ENCODE measurements at regions not wholly inside any gene's neighbourhood (a gene's known extent, or its start where the extent isn't known, plus 50 kb on each side); places are given as distances from the start of the nearest gene placed in this dataset.

GRCh38 chr14:104496095-104496494 is 83.5 kb upstream of the C14orf180 start:
- H3K9ac ChIP-seq (ENCODE audit: low read depth, low read length) = no peak overlapping the region
- no peaks in the 10 kb centered on the region for H3K4me1 ChIP-seq (ENCODE audit: control insufficient read depth, insufficient read depth, low read length)
- no peak overlapping the region for H3K4me3 ChIP-seq (ENCODE audit: low read depth, low read length)
- no peaks in the 10 kb centered on the region for H3K27me3 ChIP-seq (ENCODE audit: control insufficient read depth, insufficient read depth, low read length)
- no peaks in the 10 kb centered on the region for H3K9me3 ChIP-seq (ENCODE audit: control insufficient read depth, insufficient read depth, low read length)
- no peaks in the 10 kb centered on the region for H3K36me3 ChIP-seq (ENCODE audit: control insufficient read depth, insufficient read depth, low read length)

GRCh38 chr14:104499784-104500760 is 79.5 kb upstream of the C14orf180 start:
- H3K9me3 ChIP-seq (ENCODE audit: control insufficient read depth, insufficient read depth, low read length) = no peaks in the 10 kb centered on the region
- no peaks in the 10 kb centered on the region for H3K27me3 ChIP-seq (ENCODE audit: control insufficient read depth, insufficient read depth, low read length)
- no peaks in the 10 kb centered on the region for H3K4me1 ChIP-seq (ENCODE audit: control insufficient read depth, insufficient read depth, low read length)
- H3K9ac ChIP-seq (ENCODE audit: low read depth, low read length) = no peak overlapping the region
- H3K4me3 ChIP-seq (ENCODE audit: low read depth, low read length) = no peak overlapping the region
- H3K36me3 ChIP-seq (ENCODE audit: control insufficient read depth, insufficient read depth, low read length) = no peaks in the 10 kb centered on the region

GRCh38 chr14:104502060-104502459 is 77.5 kb upstream of the C14orf180 start:
- Histone ChIP-seq H3K9me3 (ENCODE audit: control insufficient read depth, insufficient read depth, low read length) (no peaks in the 10 kb centered on the region), H3K36me3 (ENCODE audit: control insufficient read depth, insufficient read depth, low read length) (no peaks in the 10 kb centered on the region), H3K9ac (ENCODE audit: low read depth, low read length) (no peak overlapping the region), H3K4me1 (ENCODE audit: control insufficient read depth, insufficient read depth, low read length) (no peaks in the 10 kb centered on the region), H3K4me3 (ENCODE audit: low read depth, low read length) (no peak overlapping the region), H3K27me3 (ENCODE audit: control insufficient read depth, insufficient read depth, low read length) (no peaks in the 10 kb centered on the region)

GRCh38 chr14:104503691-104504090 is 75.9 kb upstream of the C14orf180 start:
- Histone ChIP-seq H3K36me3 (ENCODE audit: control insufficient read depth, insufficient read depth, low read length) (no peaks in the 10 kb centered on the region), H3K4me3 (ENCODE audit: low read depth, low read length) (no peak overlapping the region), H3K9ac (ENCODE audit: low read depth, low read length) (no peak overlapping the region), H3K27me3 (ENCODE audit: control insufficient read depth, insufficient read depth, low read length) (no peaks in the 10 kb centered on the region), H3K4me1 (ENCODE audit: control insufficient read depth, insufficient read depth, low read length) (no peaks in the 10 kb centered on the region), H3K9me3 (ENCODE audit: control insufficient read depth, insufficient read depth, low read length) (no peaks in the 10 kb centered on the region)

- H3K36me3 ChIP-seq (ENCODE audit: control insufficient read depth, insufficient read depth, low read length) = no peaks in the 10 kb centered on the region
- no peaks in the 10 kb centered on the region for H3K9me3 ChIP-seq (ENCODE audit: control insufficient read depth, insufficient read depth, low read length)
- no peak overlapping the region for H3K4me3 ChIP-seq (ENCODE audit: low read depth, low read length)
- H3K9ac ChIP-seq (ENCODE audit: low read depth, low read length) = no peak overlapping the region
- H3K4me1 ChIP-seq (ENCODE audit: control insufficient read depth, insufficient read depth, low read length) = no peaks in the 10 kb centered on the region
- no peaks in the 10 kb centered on the region for H3K27me3 ChIP-seq (ENCODE audit: control insufficient read depth, insufficient read depth, low read length)
Measured at GRCh38 chr14:104504172-104504735, 75.3 kb upstream of the C14orf180 start.

GRCh38 chr14:104505085-104506074 is 74.2 kb upstream of the C14orf180 start:
- H3K4me3 ChIP-seq (ENCODE audit: low read depth, low read length) = no peak overlapping the region
- no peaks in the 10 kb centered on the region for H3K36me3 ChIP-seq (ENCODE audit: control insufficient read depth, insufficient read depth, low read length)
- H3K9ac ChIP-seq (ENCODE audit: low read depth, low read length) = no peak overlapping the region
- no peaks in the 10 kb centered on the region for H3K27me3 ChIP-seq (ENCODE audit: control insufficient read depth, insufficient read depth, low read length)
- H3K9me3 ChIP-seq (ENCODE audit: control insufficient read depth, insufficient read depth, low read length) = no peaks in the 10 kb centered on the region
- no peaks in the 10 kb centered on the region for H3K4me1 ChIP-seq (ENCODE audit: control insufficient read depth, insufficient read depth, low read length)

- Histone ChIP-seq H3K27me3 (ENCODE audit: control insufficient read depth, insufficient read depth, low read length) (no peaks in the 10 kb centered on the region), H3K4me1 (ENCODE audit: control insufficient read depth, insufficient read depth, low read length) (no peaks in the 10 kb centered on the region), H3K9me3 (ENCODE audit: control insufficient read depth, insufficient read depth, low read length) (no peaks in the 10 kb centered on the region), H3K36me3 (ENCODE audit: control insufficient read depth, insufficient read depth, low read length) (no peaks in the 10 kb centered on the region), H3K4me3 (ENCODE audit: low read depth, low read length) (no peak overlapping the region), H3K9ac (ENCODE audit: low read depth, low read length) (no peak overlapping the region)
Measured at GRCh38 chr14:104506461-104507253, 72.9 kb upstream of the C14orf180 start.

- no peak overlapping the region for H3K4me3 ChIP-seq (ENCODE audit: low read depth, low read length)
- H3K4me1 ChIP-seq (ENCODE audit: control insufficient read depth, insufficient read depth, low read length) = no peaks in the 10 kb centered on the region
- no peak overlapping the region for H3K9ac ChIP-seq (ENCODE audit: low read depth, low read length)
- H3K36me3 ChIP-seq (ENCODE audit: control insufficient read depth, insufficient read depth, low read length) = no peaks in the 10 kb centered on the region
- no peaks in the 10 kb centered on the region for H3K9me3 ChIP-seq (ENCODE audit: control insufficient read depth, insufficient read depth, low read length)
- H3K27me3 ChIP-seq (ENCODE audit: control insufficient read depth, insufficient read depth, low read length) = no peaks in the 10 kb centered on the region
Measured at GRCh38 chr14:104507443-104507842, 72.1 kb upstream of the C14orf180 start.

- Histone ChIP-seq H3K36me3 (ENCODE audit: control insufficient read depth, insufficient read depth, low read length) (no peaks in the 10 kb centered on the region), H3K27me3 (ENCODE audit: control insufficient read depth, insufficient read depth, low read length) (no peaks in the 10 kb centered on the region), H3K9me3 (ENCODE audit: control insufficient read depth, insufficient read depth, low read length) (no peaks in the 10 kb centered on the region), H3K9ac (ENCODE audit: low read depth, low read length) (no peak overlapping the region), H3K4me1 (ENCODE audit: control insufficient read depth, insufficient read depth, low read length) (no peaks in the 10 kb centered on the region), H3K4me3 (ENCODE audit: low read depth, low read length) (no peak overlapping the region)
Measured at GRCh38 chr14:104509673-104510072, 69.9 kb upstream of the C14orf180 start.

- Histone ChIP-seq H3K27me3 (ENCODE audit: control insufficient read depth, insufficient read depth, low read length) (no peaks in the 10 kb centered on the region), H3K9ac (ENCODE audit: low read depth, low read length) (no peak overlapping the region), H3K36me3 (ENCODE audit: control insufficient read depth, insufficient read depth, low read length) (no peaks in the 10 kb centered on the region), H3K4me3 (ENCODE audit: low read depth, low read length) (no peak overlapping the region), H3K4me1 (ENCODE audit: control insufficient read depth, insufficient read depth, low read length) (no peaks in the 10 kb centered on the region), H3K9me3 (ENCODE audit: control insufficient read depth, insufficient read depth, low read length) (no peaks in the 10 kb centered on the region)
Measured at GRCh38 chr14:104510216-104510615, 69.3 kb upstream of the C14orf180 start.

Data from iPS-15b (cell line).